Skin of body (tissue), 1 donor: ENCODE measurements at regions not wholly inside any gene's neighbourhood (a gene's known extent, or its start where the extent isn't known, plus 50 kb on each side); places are given as distances from the start of the nearest gene placed in this dataset.
"Not testable (repeated sequence)": the region's sequence is repeated elsewhere in the genome, so short reads cannot be mapped to it uniquely, and the experiment has no call there.

Experiments used
- DNase-seq: peaks from one replicate; lab custom pipeline; 2025; lab: John Stamatoyannopoulos, UW

DNA sequence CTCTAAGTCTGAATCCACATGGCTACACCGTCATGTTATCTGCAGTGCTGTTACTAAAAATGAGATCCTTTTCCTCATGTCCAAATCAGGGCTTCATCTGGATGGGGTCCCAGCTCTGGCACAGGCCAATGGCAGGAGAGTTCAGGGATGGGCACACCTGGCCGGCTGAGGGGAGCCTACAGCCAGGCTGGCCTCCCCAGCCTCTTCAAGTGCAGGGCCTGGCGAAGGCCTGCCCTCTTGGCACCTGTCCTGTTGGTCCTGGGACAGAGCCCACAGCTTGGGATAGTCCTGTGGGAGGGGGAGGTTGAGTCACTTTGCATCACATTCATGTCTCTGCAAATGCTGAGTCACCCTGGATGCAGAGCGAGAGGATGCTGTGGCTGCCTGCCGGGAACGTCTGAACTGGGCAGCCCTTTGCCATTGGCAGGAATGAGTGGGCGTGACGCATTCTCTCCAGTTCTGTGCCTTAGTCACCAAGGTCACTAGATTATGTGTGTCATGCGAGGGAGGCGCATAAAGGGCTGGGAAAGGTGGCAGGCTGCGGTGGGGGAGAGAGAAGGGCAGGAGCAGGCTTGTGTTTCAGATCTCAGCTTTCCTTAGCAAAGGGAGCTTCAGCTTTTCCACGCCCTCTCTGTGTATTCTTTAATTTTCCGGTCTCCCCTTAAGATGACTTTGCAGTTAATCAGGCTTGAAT is 223.2 kb upstream of the ECI2 start:
- no peak for DNase-seq

DNA sequence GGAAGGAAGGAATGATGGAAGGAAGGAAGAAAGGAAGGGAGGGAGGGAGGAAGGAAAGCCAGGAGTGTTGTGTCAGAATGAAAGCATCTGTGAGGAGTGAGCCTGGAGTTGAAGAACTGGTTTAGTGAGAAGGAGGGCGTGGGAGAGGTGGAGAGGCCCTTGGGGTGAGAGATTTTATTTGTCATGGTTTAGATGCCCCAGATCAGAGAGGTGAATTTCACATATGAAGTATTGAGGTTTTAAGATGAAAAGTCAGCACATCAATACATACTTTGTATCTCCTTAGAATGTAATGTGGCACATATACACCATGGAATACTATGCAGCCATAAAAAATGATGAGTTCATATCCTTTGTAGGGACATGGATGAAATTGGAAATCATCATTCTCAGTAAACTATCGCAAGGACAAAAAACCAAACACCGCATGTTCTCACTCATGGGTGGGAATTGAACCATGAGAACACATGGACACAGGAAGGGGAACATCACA is 222.3 kb upstream of the ECI2 start:
- not testable (repeated sequence) for DNase-seq

DNA sequence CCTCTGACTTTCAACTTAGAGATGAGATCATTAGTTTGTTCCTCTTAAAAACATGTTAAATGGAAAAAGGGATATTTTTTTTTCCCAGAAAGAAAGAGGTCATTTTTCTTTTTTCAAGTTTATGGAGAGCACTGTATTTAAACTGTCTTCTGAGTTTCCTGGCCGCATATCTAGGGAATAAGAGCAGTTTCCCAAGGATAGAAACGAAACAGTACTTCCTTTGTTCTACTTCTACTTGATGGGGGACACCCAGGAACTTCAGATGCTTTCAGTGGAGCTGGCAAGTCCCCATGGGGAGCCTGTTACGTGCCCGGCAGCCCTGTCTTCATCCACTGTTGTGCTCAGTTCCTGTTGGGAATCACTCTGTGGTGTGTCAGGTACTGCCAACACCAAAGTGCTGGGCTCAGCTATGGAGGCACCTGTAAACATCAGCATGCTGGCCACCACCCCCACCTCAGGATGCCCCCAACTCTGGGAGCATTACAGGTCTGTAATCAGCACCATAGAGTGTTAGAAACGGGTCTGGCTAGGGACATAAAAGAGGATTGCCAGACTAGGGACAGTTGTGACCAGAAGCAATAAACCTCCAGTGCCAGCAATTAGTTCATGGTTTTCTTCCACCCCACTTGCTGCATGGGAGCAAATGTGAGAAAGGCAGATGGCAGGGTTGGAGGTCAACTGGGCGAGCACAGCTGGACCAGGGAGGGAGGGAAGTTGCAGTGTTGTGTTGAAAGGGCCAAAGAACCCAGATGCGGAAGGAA is 221.7 kb upstream of the ECI2 start:
- no peak for DNase-seq

DNA sequence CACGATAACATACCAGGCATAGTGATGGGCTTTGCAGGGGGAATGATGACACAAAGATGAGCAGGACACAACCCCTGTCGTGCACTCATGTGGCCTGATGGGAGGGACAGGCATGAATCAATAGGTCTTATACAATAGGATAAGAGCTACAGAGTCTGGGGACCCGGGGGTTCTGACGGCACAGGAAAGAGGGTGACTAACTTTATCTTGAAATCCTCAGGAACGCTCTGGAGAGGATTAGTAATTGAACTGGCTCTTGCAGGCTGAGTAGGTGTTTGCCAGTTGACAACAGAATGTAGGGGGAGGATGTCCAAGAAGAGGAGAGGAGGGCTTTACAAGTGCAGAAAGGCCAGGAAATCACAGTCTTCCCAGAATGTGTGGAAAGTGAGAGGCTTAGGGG is 219.9 kb upstream of the ECI2 start:
- no peak for DNase-seq

DNA sequence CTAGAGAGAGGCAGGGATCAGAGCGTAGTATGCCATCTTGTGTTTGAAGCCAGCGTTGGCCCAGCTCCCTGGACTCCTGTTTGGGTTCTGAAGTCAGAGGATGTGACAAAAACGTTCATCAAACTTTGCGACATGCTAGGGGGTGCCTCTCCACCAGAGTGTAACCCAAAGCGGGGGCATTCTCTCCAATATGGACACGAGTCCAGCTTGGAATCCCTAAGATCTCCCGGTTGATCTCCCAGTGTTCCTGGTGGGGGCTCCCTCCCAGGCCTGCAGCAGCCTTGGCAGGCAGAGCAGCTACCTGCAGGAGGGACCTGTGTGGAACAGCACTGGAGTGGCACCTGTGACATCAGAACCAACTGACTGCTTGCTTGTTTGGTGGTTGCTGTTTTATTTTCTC is 218.8 kb upstream of the ECI2 start:
- DNase-seq = no peak

DNA sequence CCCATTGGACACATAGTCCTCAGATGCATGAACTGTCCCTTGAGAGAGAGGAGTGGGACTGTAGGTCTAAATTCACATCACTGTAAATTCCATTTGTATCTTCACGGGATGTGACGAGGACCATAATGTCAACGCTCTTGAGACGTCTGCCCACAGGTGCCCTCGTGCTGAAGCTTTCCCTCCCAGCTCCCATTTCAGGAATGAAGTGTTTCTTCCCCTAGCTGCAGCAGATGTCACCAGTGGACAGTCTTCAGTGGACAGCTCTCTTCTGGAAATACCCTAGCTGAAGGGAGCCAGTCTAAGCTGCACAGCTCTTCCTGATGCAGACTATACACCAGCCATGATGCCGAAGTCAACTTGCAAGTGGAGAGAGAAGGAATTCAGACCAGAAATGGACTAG is 217.4 kb upstream of the ECI2 start:
- no peak for DNase-seq

DNA sequence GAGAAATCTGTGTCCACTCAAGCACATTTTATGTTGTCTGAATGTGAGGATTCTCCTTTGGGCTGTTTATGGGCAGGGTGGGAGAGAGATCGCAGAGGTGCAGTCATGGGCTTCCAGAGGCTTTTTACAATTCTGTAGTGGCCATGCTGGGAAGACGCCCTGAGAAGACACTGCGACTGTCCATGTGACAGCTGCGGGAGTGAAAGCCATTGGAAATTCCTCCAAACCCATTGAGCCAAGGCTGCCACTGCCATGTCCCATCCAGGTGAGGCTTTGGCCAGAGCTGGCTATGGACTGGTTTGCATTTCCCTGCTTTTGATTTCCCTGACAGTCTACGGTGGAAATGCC is 216.9 kb upstream of the ECI2 start:
- DNase-seq = no peak

DNA sequence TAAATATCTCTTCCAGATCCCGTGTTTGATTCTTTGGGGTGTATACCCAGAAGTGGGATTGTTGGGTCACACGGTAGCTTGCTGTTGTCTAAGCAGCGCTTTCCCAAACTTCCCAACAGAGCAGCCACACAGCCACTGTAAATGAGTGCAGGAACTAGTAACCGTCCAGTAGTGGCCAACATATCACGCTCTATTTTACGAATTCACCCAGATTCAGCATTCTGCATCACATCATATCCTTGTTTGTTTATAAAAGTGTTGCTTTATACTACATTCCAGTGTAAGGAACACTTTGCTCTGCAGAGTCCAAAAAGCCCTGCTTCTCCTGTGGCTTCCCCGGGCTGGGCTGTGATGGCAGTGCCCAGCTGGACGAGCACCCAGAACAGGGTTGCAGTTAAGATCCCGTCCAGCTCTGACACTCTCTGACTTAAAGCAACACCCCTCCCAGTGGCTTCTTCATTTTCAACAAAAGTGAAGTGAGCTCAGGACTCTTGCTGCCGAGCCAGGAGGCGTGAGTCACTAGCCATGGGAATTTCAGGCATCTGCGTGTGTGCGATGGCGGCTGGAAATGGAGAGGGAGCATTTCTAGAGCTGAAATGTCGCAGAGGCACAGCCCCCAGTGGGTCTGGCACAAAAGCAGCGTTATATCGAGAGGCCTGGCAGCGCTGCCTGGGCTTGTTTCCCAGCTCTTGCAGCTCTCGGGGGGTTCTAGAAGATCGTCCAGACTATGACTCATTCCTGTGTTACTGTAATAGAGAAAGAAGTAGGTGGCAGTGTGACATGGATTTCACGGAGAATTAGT is 216.3 kb upstream of the ECI2 start:
- DNase-seq = peak; percentile 51

DNA sequence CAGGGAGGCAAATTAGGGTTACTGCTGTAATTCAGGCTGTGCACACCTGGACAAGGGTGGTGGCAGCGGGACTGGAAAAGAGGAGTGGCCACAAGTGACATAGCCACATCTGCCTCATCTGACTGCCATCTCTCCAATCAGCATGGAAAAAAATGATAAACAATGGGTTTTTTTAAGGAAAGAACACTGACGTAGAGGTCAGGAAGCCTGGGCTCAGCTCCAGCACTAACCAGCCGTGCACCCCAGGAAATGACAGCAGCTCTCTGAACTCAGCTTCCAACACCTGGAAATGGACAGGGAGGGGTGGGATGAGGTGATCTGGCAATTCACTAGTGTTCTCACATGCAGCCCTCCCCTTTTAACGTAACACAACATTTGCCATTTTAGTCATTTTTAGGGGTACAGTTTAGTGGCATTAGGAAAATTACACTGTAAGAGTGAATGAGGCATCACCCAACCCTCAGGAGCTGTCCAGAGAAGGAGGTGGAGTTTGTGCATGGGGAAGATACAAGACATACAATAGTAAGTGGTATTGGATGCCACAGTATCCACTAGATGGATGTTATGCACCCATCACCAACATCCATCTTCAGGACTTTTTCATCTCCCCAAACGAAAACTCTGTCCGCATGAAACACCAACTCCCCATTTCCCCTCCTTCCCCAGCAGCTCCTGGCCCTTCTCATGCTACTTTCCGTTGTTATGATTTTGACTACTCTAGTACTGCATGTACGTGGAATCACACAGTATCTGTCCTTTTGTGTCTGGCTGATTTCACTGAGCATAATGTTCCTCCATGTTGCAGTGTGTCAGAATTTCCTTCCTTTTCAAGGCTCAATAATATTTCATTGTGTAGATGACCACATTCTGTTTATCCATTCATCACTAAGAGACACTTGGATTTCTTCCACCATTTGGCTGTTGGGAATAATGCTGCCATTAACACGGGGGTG is 215.5 kb upstream of the ECI2 start:
- no peak for DNase-seq

DNA sequence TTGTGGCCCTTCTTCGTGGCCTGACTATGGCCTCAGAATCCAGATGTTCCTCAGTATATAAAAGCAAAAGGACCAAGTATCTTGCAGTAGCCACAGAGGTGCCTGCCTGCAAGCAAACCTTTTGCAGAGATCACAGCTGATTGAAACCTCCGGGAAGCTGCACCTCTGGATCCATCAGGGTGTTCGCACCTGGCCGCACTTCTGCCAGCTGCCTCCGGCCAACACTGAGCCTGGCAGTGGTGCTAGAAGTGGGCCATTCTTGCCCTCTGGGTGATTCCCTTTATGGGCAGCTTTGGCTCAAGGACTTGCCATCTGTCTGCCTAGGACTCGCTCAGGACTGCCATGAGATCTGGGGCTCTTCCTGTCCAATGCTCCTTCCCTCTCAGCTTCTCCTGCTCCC is 214.6 kb upstream of the ECI2 start:
- DNase-seq = no peak

DNA sequence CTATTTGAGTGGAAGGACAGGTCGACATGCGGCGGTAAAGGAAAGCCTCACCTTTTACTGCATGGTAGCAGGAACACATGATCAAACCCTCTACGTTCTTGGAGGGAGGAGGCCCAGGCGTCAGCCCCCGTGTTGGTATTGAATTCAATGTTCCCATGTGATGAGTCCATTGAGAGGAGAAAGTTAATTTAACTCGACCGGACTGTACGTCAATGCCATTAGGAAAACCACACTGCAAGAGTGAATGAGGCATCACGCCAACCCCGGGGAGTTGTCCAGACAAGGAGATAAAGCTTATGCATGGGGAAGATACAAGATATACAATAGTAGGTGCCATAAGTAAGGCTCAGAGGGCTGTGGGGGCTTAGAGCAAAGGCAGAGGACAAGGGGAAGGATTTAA is 213.9 kb upstream of the ECI2 start:
- DNase-seq = no peak

DNA sequence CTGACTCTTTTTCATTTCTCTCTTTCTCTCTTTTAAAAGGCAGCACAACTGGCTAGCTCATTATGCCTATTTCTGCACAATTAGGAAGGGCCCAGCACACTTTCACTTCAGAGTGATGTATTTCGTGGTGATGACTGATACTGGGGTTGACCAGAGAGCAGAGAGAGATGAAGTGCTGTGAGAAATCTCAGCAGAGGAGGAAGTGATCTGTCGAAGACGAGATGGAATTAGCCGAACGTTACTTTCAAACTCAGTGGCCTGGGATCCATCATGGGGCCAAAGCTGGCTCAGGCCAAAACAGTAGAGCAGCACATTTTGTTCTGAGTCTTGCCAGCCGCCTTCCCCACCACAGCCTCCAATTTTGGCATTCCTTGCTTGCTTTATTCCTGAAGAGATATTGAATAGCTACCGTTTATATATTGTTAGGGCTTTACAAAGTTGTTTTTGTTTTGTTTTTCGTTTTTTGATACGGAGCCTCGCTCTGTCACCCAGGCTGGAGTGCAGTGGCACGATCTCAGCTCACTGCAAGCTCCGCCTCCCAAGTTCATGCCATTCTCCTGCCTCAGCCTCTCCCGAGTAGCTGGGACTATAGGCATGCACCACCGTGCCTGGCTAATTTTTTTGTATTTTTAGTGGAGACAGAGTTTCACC is 213.2 kb upstream of the ECI2 start:
- no peak for DNase-seq

DNA sequence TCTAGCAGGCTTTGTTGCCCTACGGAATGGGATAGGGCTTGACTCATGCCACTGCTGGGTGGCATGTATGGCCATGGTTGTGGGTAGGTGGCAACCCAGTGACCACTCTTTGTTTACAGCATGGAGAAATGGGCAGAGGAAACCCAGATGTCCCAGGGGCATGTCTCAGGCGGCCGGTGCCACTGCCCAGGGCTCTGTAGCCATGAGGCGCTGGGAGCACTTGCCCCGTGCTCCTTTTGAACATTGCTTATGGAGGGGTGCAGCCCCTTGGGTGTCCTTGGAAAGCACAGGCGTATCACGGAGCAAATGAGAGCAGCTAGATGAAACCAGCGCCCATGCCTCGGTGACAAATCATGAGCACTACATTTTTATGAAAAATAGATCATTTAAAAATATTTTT is 212.5 kb upstream of the ECI2 start:
- no peak for DNase-seq

DNA sequence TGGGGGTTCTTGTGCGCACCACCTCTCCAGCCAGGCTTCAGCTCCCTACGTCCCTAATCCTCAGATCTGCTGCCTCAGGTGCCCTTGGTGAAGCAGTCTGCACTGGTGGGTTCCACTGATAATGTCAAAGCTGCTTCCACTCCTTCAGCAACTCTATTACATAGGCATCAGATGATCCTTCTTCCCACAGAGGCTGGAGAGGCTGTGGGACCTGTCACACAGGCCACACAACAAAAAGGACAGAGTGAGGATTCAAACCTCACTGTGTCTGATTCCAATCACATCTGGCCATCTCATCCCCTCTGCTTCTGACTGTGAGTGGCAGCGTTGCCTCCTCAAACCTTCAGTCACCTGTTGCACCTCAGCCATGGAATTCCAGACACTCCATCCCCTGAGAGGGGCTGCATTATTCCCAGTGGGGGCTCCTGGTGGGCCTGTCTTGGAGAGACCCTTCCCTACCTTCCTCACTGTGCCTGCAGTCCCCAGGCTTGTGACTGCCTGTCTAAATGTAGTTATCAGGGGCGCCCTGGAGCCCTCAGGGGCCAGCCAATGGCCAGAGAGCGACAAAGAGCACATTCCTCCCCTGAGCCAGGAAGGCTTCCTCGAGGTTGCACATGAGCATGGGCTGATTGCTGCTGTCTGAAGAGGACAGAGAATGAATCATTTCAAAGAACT is 211.4 kb upstream of the ECI2 start:
- no peak for DNase-seq

DNA sequence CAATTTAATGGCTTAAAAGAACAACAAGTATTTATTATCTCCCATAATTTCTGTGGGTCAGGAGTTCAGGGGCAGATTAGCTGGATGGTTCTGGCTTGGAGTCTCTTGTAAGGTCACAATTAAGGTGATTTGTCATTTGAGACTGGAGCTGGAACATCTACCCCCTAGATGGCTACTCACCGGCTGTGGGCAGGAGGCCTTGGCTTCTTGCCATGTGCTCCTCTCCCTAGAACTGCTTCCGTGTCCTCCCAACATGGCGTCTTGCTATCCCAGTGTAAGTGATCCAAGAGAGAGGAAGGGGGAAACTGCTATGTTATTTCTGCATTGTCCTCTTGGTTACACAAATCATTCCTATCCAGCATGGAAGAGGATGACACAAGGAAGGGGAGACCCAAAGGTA is 210.2 kb upstream of the ECI2 start:
- no peak for DNase-seq

DNA sequence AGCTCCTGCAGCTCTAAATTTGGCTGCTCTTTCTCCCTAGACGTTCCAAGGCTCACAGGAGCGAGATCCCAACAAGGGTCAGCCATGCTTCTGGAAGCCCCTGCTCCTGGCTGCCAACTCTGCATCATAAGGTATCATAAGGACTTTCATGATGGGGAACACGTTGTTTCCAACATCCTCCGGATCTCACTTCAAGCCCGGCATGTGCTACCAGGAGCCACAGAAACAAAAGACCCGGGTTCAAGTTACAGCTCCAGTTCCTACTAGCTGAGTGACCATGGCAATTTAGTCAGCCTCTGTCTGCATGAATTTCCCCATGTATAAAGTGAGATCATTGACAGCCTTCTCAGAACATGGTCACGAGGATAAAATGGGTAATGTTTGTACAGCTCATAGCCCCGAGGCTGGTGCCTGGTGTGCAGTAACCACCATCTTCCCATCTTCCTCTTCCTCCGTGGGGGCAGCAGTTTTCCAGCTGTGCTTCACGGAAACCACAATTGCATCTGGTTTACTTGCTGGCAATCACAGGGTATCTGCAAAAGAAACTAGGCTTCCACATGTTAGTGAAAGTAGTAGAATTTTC is 209.0 kb upstream of the ECI2 start:
- DNase-seq = no peak

DNA sequence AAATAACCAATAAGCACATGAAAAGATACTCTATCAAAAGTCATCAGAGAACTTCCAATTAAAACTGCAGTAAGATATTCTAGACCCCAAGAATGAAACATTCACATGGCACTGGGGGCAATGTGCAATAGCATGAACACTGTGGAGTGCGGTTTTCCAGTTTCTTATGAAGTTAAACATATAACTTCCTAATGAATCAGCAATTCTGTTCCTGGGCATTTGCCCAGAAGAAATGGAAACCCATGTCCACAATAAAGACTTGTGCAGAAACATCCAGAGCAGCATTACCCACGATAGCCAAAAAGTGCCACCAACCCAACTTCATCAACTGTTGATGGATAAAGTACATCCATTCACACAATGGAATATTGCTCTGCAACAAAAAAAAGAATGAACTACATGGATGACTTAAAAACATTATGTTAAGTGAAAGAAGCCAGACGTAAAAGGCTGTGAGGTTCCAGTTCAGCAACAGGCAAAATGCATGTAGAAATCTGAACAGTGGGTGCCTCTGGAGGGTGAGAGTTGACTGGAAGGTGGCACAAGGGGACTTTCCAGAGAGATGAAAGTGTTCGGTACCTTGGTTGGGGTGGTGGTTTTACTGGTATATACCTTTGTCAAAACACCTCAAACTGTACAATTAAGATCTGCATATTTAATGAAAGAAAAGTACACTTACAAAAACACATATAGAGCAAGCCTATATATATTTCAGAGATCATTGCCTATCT is 207.2 kb upstream of the ECI2 start:
- no peak for DNase-seq

DNA sequence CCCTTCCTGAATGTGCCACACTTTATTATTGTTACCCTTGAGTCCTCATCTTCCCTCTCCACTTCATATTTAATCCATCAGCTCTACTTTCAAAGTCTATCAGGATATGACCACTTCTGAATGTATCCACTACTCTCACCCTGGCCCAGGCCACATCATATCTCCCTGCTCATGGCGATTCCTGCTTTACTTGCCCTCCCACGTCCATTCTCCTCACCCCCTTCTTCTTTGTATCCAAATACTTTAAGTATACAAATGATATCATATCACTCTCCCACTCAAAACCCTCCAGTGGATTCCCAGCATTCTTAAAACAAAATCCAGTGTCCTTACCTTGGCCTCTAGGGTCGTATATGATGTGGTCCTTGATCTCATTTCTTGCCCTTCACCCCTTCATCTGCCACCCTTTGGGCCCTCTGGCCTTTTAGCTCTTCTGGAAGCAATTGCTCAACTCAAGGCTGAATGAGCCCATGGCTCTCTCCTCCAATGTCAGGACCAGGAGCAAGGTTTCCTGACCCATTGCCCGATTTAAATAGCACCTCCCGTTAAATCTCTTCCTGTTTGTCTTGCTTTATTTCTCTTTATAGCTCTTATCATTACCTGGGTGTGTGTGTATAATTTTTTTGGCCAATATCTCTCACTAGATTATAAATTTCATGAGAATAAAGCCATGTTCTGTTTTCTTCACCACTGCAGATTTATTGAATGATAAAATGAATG is 205.9 kb upstream of the ECI2 start:
- no peak for DNase-seq
